ENCODE measurements at regions not wholly inside any gene's neighbourhood (a gene's known extent, or its start where the extent isn't known, plus 50 kb on each side); places are given as distances from the start of the nearest gene placed in this dataset.

DNA sequence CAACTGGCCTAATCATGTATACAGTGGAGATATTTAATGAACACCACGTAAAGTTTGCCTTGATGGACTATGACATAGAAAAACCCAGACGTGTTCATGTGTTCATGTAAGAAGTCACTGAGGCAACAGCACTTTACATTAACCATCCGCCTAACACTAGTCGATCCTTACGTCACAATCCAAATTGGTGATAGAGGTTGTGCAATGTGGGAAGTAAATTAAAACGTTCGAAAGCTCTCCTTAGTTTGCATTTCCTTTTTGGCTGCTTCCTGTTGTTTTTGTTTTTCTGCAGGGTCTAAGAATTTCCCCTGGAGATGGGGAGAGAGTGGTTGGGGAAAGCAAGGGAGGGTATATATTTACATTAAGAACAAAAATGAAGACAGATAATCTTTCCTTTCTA is 587.5 kb upstream of the ADGRL2 start:
- Histone ChIP-seq H3K36me3 (no peaks in the 10 kb centered on the region), H3K4me3 (no peak overlapping the region), H3K9me3 (replicated peaks) (no peaks in the 10 kb centered on the region), H3K27me3 (ENCODE audit: low read depth) (no peaks in the 10 kb centered on the region), H3K27ac (replicated peaks) (no peak overlapping the region), H3K4me1 (peaks cover 3% of the 10 kb centered on the region)
- intact Hi-C loops (cut with micrococcal nuclease), result no loop called here
- no peak for DNase-seq
- TF ChIP-seq CTCF (IDR thresholded peaks at IDR 0.05; ENCODE audit: borderline replicate concordance), result no peak

GRCh38 chr1:81209461-81209860 is 591.3 kb upstream of the ADGRL2 start:
- TF ChIP-seq CTCF (IDR thresholded peaks at IDR 0.05; ENCODE audit: borderline replicate concordance), result no peak
- H3K27ac ChIP-seq (replicated peaks), result no peak overlapping the region
- intact Hi-C loops (cut with micrococcal nuclease), result no loop called here
- DNase-seq, result no peak
- H3K4me3 ChIP-seq, result no peak overlapping the region
- H3K9me3 ChIP-seq (replicated peaks), result no peaks in the 10 kb centered on the region
- H3K27me3 ChIP-seq (ENCODE audit: low read depth), result no peaks in the 10 kb centered on the region
- no peaks in the 10 kb centered on the region for H3K4me1 ChIP-seq
- no peaks in the 10 kb centered on the region for H3K36me3 ChIP-seq

DNA sequence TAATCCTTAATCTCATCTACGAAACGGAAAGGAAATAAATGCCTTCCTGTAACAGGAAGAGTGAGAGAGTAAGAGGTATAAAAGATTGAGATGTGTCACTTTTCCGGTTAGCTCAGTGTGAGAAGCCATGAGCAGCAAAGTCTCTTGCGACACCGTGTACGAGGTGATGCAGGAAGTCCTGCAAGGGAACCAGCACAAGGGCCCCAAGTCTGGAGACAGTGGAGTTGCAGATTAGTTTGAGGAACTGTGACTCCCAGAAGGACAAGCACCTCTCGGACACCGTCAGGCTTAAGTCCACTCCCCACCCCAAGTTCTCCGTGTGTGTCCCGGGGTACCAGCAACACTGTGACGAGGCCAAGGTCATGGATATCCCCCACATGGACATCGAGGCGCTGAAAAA is 592.3 kb upstream of the ADGRL2 start:
- no peaks in the 10 kb centered on the region for H3K27me3 ChIP-seq (ENCODE audit: low read depth)
- no peaks in the 10 kb centered on the region for H3K36me3 ChIP-seq
- no peaks in the 10 kb centered on the region for H3K9me3 ChIP-seq (replicated peaks)
- DNase-seq, result no peak
- no peak overlapping the region for H3K27ac ChIP-seq (replicated peaks)
- no peak overlapping the region for H3K4me3 ChIP-seq
- no peak for TF ChIP-seq CTCF (IDR thresholded peaks at IDR 0.05; ENCODE audit: borderline replicate concordance)
- H3K4me1 ChIP-seq, result no peaks in the 10 kb centered on the region
- intact Hi-C loops (cut with micrococcal nuclease), result no loop called here

DNA sequence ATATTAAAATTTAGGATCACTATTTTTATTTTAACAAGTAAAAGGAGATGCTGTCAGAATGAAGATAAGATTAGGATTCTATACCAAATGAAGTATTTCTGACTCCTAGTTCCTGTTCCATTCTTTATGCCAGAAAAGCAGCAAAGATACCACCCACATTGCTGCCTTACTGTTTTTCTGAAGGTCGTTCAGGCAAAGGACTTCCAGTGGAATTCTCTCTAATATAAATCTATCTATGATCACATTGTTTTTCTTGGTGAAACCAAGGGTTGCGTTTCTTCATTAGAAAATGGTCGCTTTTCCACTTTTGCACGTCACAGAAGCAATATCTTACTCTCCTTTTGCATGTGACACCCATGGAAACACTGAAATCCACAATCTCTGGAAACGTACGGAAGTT is 594.8 kb upstream of the ADGRL2 start:
- TF ChIP-seq CTCF (IDR thresholded peaks at IDR 0.05; ENCODE audit: borderline replicate concordance), result no peak
- intact Hi-C loops (cut with micrococcal nuclease), result no loop called here
- H3K4me1 ChIP-seq, result no peaks in the 10 kb centered on the region
- H3K9me3 ChIP-seq (replicated peaks), result no peaks in the 10 kb centered on the region
- H3K4me3 ChIP-seq, result no peak overlapping the region
- H3K27me3 ChIP-seq (ENCODE audit: low read depth), result no peaks in the 10 kb centered on the region
- DNase-seq, result no peak
- no peaks in the 10 kb centered on the region for H3K36me3 ChIP-seq
- H3K27ac ChIP-seq (replicated peaks), result no peak overlapping the region

DNA sequence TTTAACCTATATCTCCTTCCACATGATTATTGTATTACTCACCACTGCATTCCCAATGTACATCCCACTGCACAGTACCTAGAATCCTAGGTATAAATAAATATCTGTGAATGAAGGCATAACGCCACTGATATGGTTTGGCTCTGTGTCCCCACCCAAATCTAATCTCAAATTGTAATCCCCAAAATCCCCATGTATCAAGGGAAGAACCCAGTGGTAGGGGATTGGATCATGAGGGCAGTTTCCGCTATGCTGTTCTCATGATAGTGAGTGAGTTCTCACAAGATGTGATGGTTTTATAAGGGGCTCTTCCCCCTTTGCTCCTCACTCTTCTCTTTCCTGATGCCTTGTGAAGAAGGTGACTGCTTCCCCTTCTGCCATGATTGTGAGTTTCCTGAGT is 599.0 kb upstream of the ADGRL2 start:
- Histone ChIP-seq H3K4me1 (no peaks in the 10 kb centered on the region), H3K27me3 (ENCODE audit: low read depth) (no peaks in the 10 kb centered on the region), H3K9me3 (replicated peaks) (no peaks in the 10 kb centered on the region), H3K27ac (replicated peaks) (no peak overlapping the region), H3K36me3 (no peaks in the 10 kb centered on the region), H3K4me3 (no peak overlapping the region)
- intact Hi-C loops (cut with micrococcal nuclease), result no loop called here
- no peak for DNase-seq
- no peak for TF ChIP-seq CTCF (IDR thresholded peaks at IDR 0.05; ENCODE audit: borderline replicate concordance)

- no peaks in the 10 kb centered on the region for H3K27me3 ChIP-seq (ENCODE audit: low read depth)
- H3K9me3 ChIP-seq (replicated peaks), result peaks cover 5% of the 10 kb centered on the region
- intact Hi-C loops (cut with micrococcal nuclease), result no loop called here
- TF ChIP-seq CTCF (IDR thresholded peaks at IDR 0.05; ENCODE audit: borderline replicate concordance), result no peak
- no peak for DNase-seq
- H3K4me1 ChIP-seq, result no peaks in the 10 kb centered on the region
- no peak overlapping the region for H3K4me3 ChIP-seq
- H3K36me3 ChIP-seq, result no peaks in the 10 kb centered on the region
- H3K27ac ChIP-seq (replicated peaks), result no peak overlapping the region
Observed at GRCh38 chr1:81197591-81197990, 603.1 kb upstream of the ADGRL2 start.
